Stimulated activated CD8-positive, alpha-beta memory T cell treated with anti-CD3 and anti-CD28 coated beads, Interleukin-15, amount 100 ng/mL, for 4 hours (primary cell): ENCODE measurements at regions not wholly inside any gene's neighbourhood (a gene's known extent, or its start where the extent isn't known, plus 50 kb on each side); places are given as distances from the start of the nearest gene placed in this dataset.
A peak's percentile ranks its signal among the peaks of the same experiment; 100 is the strongest.

ENCODE experiments used
- DNase-seq, 2 donors: peaks; one replicate each; pipeline ENCODE4 v3.0.0-alpha.2; 2020; ENCODE audit warnings: low read depth in 2 of 2

DNA sequence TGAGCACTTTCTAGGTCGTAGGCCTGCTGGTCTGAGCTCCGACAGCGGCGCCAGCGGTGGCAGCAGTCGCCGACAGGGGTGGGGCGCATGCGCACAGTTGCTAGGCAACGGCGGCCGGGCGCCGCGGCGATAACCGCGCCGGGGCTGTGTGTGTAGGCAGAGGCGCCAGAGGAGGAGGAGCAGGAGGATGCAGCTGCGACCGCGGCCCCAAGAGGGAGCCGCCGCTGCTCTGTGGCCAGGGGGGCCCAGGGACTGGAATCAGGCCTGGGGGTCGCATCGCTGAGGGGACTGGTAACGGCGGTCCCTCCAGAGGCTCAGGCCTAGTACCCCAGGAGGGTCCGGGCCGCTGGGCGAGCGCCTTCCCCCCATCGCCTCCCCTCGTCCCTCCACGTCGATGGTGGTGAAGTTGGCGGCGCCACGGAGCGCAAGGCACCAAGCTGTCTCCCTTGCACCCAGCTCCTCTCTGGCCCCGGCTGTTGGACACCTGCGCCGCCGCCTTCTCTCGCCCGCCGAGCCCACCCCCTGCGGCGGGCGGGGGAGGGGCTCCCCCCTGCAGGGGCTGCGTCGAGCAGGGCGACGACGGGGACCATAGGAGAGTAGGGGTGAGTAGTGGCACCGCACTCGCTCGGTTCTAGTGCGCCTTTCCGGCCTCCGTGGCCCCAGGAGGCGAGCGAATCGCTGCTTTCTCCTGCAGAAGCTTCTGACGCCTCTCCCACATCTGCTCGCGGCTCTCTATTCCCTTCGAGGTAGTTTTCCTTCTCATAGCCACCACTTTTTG lies 58.6 kb upstream of the ZC4H2 start, which contains the start of gene ZC3H12B:
ZC3H12B (plus strand) TSS at position 159 of the 778 bp plus-strand sequence.
- DNase-seq: peak; percentile 55 to 69

DNA sequence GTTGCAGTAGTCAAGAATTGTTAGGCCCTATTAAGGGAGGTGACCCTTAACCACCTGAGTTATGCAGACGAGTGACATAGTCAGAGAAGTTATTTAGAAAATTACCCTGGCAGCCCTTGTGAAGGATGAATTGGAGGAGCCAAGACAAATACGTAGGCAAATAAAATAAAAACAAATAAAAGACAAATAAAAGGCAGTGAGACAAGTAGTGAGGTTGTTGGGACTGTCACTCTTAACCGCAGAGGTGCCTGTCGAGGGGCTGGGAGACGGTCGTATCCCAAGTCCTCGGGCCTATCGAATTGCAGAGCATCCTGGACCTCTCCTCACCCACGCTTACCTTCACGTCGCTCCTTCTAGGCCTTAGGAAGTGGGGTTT lies 58.0 kb upstream of the ZC4H2 start:
- no peak for DNase-seq
